ENCODE measurements at regions not wholly inside any gene's neighbourhood (a gene's known extent, or its start where the extent isn't known, plus 50 kb on each side); places are given as distances from the start of the nearest gene placed in this dataset.
A peak's percentile ranks its signal among the peaks of the same experiment; 100 is the strongest.
"Not testable (repeated sequence)": the region's sequence is repeated elsewhere in the genome, so short reads cannot be mapped to it uniquely, and the experiment has no call there.

DNA sequence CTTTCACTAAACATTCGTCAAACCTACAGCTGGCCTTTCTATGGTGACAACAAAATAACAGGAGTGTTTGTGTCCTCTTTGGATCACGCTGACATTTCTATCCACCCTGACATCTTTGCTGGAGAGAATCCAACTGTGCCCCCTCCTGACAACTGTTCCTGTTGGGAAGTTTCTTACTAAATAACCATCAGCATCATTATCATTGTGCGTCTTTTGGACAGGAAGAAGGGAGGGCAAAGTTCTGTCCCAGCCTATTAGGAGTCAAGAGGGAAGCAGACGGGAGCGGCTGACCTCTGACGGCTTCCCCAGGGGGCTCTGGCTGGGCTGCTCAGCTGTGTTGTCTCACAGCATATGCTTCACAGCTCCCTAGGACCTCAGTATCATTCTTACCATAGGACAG is 195.9 kb upstream of the SULF2 start:
- WGBS, 4 donors: 34 to 50% (median 38%) methylated on average over 5 to 6 of the region's 6 CpGs
- Histone ChIP-seq H3K27ac (no peak overlapping the region), H3K36me3 (no peaks in the 10 kb centered on the region), H3K27me3 (peaks cover 0 to 3% (median 0%) of the 10 kb centered on the region in 9 donors), H3K4me1 (peaks cover 0 to 6% (median 0%) of the 10 kb centered on the region in 12 donors), H3K4me3 (no peak overlapping the region), H3K9me3 (peaks cover 0 to 5% (median 0%) of the 10 kb centered on the region in 12 donors)
- intact Hi-C loops (cut with DNase I): no loop called here
- ATAC-seq: peak in 2 of 4 donors; percentile 58 to 60
- DNase-seq: no peak
- TF ChIP-seq, protein P1, sequence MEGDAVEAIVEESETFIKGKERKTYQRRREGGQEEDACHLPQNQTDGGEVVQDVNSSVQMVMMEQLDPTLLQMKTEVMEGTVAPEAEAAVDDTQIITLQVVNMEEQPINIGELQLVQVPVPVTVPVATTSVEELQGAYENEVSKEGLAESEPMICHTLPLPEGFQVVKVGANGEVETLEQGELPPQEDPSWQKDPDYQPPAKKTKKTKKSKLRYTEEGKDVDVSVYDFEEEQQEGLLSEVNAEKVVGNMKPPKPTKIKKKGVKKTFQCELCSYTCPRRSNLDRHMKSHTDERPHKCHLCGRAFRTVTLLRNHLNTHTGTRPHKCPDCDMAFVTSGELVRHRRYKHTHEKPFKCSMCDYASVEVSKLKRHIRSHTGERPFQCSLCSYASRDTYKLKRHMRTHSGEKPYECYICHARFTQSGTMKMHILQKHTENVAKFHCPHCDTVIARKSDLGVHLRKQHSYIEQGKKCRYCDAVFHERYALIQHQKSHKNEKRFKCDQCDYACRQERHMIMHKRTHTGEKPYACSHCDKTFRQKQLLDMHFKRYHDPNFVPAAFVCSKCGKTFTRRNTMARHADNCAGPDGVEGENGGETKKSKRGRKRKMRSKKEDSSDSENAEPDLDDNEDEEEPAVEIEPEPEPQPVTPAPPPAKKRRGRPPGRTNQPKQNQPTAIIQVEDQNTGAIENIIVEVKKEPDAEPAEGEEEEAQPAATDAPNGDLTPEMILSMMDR (IDR thresholded peaks at IDR 0.05): no peak
- no peak for TF ChIP-seq POLR2A (IDR thresholded peaks at IDR 0.05)

DNA sequence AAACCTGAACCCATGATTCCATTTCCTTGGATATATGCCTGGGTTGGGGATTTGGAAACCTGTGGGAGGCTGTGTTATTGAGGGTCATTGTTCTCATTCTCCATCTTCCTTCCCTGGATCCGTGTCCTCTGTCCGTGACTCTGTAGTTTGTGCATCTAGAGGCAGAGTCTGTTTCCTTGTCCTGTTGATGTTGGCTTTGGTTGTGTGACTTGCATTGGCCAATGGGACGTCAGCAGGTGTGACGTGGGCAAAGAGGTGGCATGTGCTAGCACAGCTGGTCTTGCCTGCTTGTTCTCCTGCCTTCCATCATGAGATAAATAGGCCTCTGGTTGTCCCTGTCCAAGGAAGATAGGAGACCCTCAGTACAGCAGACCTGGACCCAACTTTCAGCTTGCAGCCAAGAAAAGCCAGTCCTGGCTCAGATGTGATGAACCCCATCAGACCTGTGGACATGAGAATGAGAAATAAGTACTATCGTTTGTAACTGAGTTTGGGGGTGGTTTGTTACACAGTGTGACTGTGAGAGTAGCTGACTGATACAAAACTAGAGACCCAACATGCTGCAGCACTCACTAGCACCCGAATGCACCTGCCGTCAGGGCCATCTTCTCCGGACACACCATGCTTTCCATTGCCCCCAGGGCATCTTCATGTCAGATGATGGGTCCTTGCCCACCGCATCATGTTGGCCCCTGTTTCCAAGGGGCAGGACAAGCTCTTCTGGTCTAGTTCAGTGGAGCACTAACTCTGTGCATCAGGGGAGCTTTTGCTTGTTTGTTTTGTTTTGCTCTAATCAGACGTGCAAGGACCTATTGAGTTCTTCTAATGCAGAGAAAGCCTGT is 195.3 kb upstream of the SULF2 start:
- peaks cover 0 to 6% (median 0%) of the 10 kb centered on the region in 12 donors for H3K4me1 ChIP-seq
- no peaks in the 10 kb centered on the region for H3K36me3 ChIP-seq
- H3K4me3 ChIP-seq: no peak overlapping the region
- DNase-seq (no peak), ATAC-seq (peak in 1 of 4 donors; percentile 25)
- peaks cover 0 to under 1% (median 0%) of the 10 kb centered on the region in 9 donors for H3K27me3 ChIP-seq
- peaks cover 0 to 5% (median 0%) of the 10 kb centered on the region in 12 donors for H3K9me3 ChIP-seq
- no peak for TF ChIP-seq POLR2A (IDR thresholded peaks at IDR 0.05)
- H3K27ac ChIP-seq: no peak overlapping the region
- intact Hi-C loops (cut with DNase I): no loop called here
- WGBS, 4 donors: 83 to 87% (median 86%) methylated on average over 10 of the region's 10 CpGs

DNA sequence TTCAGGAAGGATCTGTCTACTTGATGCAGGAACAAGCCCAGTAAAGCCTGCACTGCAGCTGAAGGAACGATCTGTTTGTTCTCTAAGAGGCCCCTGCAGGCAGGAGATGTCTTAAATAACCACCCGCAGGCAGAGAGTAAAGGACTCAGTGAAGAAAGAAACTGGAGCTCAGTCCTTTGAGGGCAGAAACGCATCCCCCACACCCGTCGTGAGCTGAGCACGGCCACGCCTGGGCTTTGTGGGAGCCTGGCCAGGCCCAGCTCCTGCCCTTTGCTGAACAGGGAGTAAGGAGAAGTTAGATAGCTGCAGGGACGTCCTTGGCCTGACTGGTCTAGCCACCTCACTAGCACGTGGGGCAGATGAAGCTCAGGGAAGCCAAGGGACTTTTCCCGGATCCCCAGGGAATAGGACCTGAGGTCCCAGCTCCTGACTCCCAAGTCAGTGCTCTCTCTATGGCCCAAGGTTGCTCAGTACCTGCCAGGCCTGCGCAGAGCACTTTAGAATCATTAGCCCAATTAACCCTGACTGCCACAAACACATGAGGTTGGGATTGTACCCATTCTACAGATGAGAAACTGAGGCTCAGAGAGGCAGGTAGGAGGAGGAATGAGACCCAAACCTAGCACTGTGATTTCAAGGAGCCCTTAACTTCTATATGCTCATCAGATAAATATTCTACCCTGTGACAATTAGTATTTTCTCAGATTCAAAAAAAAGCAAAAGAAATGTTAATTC is 194.2 kb upstream of the SULF2 start:
- H3K27ac ChIP-seq, H3K4me3 ChIP-seq, DNase-seq, H3K4me1 ChIP-seq, H3K9me3 ChIP-seq, H3K36me3 ChIP-seq, H3K27me3 ChIP-seq: not testable (repeated sequence)
- peak in 2 of 4 donors; percentile 31 to 39 for ATAC-seq
- intact Hi-C loops (cut with DNase I): loop anchor here in 1 of 10 donors (10.0 kb wide), 1 partner anchor 185 kb away; no protein-coding TSS in a partner anchor
- 50 to 59% (median 52%) methylated on average over 4 to 11 of the region's 11 CpGs for WGBS, 4 donors

DNA sequence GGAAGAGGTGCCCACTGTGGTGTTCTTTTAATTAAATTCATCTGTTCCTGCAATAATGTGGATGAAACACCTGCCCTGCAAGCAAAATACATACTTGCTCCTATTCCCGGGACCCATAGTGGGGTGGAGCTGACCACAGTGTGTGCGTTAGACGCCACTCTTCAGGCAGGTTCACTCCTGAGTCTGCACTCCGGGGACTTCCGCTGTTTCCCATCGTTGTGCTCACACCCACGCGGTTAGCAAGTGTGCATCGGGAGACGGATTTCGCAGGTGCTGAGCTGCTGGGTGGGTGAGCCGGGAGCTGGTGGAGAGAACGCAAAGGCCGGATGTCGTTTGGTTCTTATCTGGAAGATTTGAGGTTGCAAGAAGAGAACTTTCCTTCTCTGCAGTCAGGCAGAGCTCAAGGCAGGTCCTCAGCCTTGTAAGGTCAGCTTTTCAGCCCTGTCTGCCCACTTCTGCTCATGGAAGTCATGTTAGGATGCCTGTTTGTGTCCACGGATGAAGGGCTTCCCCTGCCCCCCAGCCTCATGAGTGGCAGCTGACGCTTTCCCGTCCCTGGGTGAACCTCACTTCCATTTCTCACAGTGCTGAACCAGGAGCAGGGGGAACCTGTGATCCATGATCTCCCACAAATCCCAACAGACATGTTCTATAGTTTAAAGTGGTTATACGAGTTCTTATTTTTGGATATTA is 193.3 kb upstream of the SULF2 start:
- peak in 1 of 4 donors; percentile 55 for ATAC-seq
- DNase-seq, H3K9me3 ChIP-seq, H3K27ac ChIP-seq, H3K36me3 ChIP-seq, H3K4me3 ChIP-seq, H3K27me3 ChIP-seq, H3K4me1 ChIP-seq: not testable (repeated sequence)
- WGBS, 4 donors: 68 to 96% (median 74%) methylated on average over 3 to 8 of the region's 19 CpGs
- intact Hi-C loops (cut with DNase I): loop anchor here in 1 of 10 donors (10.0 kb wide), 1 partner anchor 184 kb away; no protein-coding TSS in a partner anchor

DNA sequence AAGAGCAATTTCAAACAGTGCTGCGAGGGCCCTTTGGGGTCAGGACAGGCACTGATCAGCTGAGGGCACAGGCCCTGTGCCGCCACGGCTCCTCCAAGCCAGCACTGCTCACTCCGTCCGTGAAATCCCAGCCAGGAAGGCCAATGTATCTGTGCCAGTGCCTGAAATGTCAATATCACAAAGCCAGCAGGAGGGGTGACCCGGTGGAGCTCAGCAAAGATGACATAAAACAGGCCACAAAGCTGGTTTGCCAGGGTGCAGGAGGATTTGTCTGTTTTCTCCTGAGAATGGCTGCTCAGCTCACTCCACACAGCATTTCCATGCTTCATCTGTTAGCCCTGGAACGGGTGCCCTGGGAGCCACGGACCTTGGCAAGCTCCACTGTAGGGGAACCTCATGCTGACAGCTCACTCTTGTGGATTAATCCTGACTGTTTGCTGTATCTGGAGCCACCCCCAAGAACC is 192.5 kb upstream of the SULF2 start:
- 55 to 66% (median 62%) methylated on average over 3 to 8 of the region's 8 CpGs for whole genome bisulfite sequencing, 4 donors

DNA sequence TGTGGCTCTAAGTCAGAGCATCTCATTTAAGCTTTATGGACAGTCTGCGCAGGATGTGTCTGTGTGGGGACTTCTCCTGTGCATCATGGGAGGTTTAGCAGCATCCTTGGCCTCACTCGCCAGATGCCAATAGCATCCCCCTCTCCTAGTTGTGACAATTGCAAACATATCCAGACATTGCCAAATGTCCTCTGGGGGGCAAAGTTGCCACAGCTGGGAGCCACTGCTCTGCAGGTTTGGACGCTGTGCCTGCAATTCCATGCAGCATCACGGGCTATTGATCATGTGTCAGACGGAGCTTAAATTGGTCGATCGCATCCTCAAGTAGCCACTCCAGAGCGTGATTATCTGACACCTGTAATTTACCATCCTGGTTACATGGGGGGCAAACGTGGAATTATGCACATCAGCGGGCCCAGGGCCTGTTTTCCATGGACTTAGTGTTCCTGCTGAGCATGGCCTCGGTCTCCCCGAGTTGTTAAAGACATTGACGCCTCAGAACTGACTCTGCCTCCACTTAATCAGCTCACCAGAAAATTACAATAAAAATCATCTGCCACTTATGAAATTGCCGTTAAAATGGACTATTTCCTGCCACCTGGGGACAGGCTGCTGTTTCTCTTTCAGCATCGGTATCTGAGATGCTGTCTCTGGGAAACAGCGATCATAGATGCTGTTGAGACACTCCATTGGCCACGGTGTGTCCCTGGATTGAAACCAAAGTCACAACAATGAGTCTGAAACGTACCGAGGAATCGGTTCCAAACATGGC is 191.9 kb upstream of the SULF2 start:
- H3K4me1 ChIP-seq: peaks cover 0 to 16% (median 4%) of the 10 kb centered on the region in 12 donors
- not testable (repeated sequence) for DNase-seq, H3K27me3 ChIP-seq, H3K36me3 ChIP-seq, H3K9me3 ChIP-seq, H3K4me3 ChIP-seq, ATAC-seq
- peak overlapping the region in 1 of 12 donors; percentile 56 for H3K27ac ChIP-seq
- WGBS, 4 donors: 80 to 86% (median 81%) methylated on average over 19 to 20 of the region's 20 CpGs
- intact Hi-C loops (cut with DNase I): loop anchor here in 1 of 10 donors (10.0 kb wide), 1 partner anchor 182 kb away; no protein-coding TSS in a partner anchor

More for the DNA sequence above, 192.5 kb upstream of the SULF2 start:
- Histone ChIP-seq H3K27ac (peak overlapping the region in 1 of 12 donors; percentile 56), H3K4me1 (peaks cover 0 to 10% (median 1%) of the 10 kb centered on the region in 12 donors)
- H3K9me3 ChIP-seq, DNase-seq, H3K4me3 ChIP-seq, H3K36me3 ChIP-seq, H3K27me3 ChIP-seq: not testable (repeated sequence)
- ATAC-seq: peak in 1 of 4 donors; percentile 18
- intact Hi-C loops (cut with DNase I): loop anchor here in 1 of 10 donors (10.0 kb wide), 1 partner anchor 183 kb away; no protein-coding TSS in a partner anchor
